NCI-H774 (cell line): ENCODE measurements at regions not wholly inside any gene's neighbourhood (a gene's known extent, or its start where the extent isn't known, plus 50 kb on each side); places are given as distances from the start of the nearest gene placed in this dataset.

Experiments used
- DNase-seq: peaks from one replicate; lab custom pipeline; 2025; lab: John Stamatoyannopoulos, UW

DNA sequence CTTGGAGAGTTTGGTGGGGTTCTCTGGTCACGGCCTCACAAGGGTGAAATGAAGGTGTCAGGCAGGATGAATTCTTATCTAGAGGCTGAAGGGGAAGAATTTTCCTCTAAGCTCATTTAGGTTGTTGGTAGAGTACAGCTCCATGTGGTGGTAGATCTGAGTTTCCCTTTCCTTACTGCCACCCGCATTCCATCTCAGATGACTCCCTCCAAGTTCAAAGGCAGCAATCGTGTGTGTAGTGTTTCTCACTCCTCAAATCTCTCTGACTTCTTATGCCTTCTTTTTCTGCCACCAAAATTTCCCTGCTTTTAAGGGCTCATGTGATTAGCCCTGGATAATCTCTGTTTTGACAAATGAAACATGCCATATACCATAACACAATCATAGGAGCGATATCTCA lies 135.5 kb upstream of the MYOCD start:
- no peak for DNase-seq

DNA sequence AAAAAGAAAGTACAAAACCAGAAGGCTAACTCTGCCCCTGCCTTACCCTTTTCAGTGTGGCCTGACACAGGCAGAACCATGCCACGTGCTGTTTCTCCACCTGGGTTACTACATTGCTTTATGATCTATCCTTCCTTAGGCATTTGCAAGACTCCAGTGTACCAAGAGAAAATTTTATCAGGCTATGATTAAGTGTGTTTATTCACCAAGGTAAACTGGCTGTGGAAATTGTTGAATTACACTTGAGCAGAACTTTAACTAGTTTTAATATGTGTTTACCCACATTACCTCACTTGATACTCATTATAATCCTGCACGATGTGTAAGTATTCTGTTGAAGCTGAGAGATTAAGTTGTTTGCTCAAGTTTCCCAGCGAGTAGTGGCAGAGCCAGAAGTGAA lies 129.7 kb upstream of the MYOCD start:
- no peak for DNase-seq

DNA sequence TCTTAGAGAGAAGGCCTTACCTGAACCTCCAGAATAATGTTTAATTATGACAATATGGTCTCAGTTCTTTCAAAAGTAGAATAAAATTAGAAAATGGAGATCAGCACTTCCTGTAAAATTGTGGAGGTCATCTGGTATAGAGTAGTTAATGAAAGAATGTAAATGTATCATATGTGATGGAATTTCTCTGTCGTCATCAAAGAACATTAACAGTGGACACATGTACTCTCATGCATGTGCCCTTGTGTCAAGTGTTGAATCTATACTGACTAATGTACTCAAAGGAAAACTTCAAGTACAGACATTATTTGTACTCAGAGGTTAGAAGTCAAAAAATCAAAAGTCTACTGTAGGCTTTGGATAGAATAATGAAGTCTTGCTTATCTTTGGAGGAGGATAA lies 129.2 kb upstream of the MYOCD start:
- no peak for DNase-seq

DNA sequence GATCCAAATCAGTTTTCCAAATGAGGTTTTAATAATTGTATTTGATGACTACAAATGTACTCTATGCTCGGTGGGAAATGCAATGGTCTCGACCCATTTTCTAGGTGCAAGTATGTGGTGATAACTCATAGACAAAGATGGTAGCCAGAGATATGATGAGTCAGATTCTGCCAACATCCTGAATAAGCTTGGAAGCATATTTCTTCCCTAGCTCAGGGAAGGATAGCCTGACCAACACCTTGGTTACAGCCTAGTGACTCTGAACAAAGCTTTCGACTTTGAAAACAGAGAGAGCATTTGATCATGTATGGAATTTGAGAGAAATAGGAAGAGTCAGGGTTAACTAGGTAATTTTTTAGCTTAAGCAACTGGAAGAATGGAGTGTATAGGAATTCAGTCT lies 128.3 kb upstream of the MYOCD start:
- DNase-seq: no peak

DNA sequence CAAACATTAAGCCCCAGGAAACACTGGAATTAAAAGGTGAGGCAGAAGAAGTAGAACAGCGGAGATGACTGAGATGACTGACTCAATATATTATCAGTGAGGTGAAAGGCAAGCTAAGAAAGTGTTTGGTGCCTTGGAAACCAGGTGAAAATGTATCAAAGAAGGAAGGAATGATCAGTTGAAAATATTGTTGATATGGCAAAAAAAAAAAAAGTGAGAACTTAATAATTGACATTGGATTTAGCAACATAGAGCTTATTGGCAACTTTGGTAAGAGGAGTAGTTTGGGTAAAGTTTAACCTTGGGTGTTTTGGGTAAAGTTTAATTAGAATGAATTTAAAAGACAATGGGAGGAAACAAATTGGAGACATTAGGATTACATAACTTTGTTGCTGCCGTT lies 127.7 kb upstream of the MYOCD start:
- no peak for DNase-seq

DNA sequence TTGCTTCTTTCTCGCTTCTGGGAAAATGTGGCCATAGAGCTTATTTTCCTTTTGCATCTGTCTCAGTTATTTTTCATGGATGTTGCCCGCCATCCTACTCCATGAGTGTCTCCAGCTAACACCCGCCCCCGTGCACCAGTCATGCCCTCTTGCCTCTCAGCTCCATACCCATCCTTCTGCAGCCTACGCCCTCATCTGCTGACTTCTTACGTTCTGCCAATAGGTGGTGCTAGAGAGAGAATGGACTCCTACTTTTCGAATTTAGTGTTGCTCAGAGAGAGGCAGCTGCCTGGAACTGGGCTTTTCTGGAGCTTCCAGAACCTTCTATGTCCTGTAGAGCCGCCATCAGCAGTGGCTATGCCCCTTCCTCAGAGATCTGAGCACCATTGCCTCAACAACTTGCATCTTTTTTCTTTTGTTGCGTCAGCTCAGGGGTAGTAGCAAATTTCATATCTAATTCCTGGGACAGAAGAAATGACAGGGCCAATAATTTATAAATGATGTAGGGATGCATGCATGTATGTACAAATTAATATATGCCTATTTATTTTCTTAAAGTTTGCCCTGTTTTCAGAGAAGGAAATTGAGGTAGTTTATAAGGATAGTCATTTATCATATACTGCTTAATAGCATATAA lies 119.7 kb upstream of the MYOCD start:
- DNase-seq: no peak

DNA sequence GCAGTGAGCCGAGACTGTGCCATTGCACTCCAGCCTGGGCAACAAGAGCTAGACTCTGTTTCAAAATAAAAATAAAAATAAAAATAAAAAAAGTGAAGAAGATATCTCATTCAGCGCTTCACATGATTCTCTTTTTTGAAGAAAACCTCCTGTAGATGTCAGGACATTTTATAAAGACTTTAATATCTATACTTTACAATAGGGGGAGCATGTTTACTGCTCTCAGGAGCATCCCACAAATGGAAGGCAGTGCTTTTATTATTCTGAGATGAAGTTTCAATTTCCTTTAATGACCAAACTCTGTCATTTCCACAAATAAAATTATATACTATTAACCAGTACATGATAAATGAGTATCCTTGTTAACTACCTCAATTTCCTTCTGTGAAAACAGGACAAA lies 118.7 kb upstream of the MYOCD start:
- no peak for DNase-seq

DNA sequence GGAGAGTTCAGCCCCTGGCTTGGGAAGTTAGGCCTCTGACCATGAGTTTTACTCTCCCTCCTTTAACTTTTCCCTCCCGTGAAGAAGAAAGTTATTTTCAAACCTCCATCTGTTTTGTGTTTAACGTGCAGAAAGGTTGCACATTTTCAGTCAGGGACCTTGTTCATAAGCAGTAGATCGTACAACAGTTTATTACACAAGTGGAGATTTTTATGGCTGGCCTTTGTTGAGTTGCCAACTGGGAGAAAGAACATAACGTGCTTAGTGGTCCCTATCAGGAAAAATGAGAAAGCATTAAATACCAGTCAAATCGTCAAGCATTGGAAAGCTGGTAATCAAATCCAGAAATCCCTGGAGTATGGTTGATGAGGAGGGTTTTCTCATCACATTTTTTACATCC lies 117.9 kb upstream of the MYOCD start:
- no peak for DNase-seq

DNA sequence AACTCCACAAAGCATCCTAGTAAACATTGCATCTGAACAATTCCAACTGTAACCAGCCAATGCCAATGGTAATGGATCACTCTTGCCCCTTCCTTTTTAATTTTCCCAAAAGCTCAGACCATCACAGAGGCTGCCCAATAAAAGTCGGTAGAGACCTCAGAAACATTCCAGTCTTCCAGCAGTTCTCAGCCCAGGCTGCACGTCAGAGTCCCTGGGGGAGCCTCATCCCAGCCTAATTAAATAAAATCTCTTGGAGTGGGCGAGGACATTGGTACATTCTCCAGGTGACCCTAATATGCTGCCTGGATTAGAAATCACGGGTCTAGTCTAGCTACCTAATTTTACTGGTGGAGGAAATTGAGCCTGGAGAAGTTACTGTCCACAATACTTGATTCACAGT lies 117.1 kb upstream of the MYOCD start:
- no peak for DNase-seq

DNA sequence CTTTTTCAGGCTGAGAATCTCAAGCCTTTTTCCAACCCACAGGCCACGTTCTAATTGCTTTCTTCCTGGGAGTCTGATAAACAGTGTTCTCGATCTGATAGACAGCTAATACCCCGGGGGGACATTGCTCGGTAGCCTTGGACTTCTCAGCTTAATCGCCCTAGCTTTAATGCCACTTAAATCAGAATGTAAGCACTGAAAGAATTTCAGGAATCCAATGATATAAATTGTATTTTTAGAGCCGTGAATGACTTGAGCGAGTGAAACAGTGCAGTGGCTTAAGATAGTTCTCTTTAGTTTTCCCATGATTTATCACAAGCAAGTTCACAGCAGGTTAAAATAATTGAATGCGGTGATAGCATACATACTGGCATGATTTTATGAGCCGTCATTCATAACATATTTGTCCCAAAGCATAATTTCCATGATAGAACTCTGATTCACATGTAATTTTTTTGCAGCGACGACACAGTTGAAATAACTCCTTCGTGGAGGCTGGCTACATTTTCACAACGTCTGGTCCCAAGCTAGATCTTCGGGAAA lies 116.1 kb upstream of the MYOCD start:
- no peak for DNase-seq

DNA sequence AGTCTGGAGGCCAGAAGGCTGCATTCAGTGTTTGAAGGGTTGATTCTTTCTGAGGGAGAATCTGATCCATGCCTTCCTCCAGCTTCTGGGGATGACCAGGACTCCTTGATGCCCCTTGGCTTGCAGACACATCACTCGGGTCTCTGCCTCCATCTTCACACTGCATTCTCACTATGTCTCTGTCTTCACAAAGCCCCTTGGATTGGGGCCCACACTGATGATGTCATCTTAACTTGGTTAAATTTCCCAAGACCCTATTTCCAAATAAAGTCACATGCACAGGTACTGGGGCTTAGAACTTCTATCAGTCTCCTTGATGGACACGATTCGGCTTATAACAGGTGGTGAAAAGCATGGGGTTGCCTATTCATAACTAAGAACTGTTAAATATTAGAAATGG lies 112.1 kb upstream of the MYOCD start:
- DNase-seq: no peak

DNA sequence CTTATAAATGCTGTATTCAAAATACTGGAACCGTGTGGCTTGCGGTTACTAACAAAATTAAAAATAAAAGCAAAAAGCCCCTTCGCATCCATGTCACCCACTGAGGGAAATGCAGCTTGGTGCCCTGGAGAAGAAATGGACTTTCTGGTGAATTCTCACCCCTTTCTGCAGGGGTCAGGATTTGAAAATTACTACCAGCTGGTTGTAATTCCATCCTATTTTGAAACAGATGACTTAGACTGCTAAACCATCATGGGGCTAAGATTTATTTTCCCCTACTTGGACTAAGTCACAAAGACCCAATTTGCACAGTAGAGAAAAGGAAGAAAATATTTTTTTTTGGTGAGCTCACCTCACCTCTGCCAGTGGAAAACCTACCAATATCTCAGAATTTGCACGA lies 111.4 kb upstream of the MYOCD start:
- no peak for DNase-seq

DNA sequence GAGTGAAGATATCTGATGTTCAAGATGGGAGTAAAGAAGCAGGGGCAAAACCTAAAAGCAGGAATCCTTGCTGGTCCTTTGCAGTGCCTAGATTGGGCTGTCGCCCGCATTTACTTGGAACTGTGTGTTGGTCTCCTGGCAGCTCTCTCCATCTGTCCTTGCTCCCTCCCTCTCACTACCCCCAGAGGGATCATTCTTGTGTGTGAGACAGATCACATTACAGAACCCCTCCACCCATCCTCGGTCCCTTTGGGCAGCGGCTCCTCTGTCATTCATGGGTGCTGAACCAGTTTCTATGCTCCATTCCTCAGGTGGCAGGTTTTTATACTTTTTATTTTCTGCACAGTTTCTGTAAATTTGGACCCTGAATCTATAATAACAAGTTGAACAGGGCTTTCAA lies 99.4 kb upstream of the MYOCD start:
- DNase-seq: no peak

DNA sequence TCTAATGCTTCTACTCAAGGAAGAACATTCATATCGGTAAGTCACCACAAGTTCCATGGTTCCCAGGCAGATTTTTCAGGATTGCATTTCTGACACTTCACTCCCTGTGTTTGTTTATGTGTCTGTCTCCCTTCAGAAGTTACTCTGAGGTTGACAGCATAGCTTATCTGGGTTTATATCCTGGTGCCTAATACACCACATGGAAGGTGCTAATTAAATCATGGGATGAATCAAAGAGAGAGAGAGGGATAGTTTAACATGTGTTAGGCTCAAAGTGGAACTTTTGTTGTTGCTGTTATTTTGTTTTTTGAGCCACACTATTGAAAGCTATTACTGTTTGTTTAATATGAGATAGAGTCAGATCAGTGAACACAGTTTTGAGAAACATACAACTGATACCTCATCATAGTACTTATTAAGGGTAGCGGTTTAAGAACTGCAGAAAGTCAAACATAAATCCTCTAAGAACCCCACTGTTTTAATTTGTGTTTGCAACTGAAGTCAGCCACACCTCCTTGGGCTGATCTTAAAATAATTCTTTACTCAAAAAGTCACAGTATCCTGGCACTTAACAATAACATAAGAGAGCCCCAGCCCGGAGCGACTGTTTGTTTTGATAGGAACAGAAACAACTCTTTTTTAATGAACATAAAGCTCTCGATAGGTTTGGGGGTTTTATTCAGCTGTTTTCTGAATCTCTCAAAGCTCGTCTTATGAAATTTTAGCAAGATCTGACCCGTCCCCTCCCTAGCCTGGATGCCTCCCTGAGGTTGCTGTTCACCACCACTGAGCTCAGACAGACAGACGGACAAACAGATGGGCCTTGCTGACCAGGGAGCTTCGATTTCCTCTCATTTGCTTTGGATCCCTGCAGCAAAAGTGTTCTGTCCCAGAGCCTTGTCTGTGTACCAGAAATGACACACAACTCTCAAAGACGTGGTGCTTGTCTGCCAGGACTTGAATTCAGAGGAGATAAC lies 98.3 kb upstream of the MYOCD start:
- no peak for DNase-seq

DNA sequence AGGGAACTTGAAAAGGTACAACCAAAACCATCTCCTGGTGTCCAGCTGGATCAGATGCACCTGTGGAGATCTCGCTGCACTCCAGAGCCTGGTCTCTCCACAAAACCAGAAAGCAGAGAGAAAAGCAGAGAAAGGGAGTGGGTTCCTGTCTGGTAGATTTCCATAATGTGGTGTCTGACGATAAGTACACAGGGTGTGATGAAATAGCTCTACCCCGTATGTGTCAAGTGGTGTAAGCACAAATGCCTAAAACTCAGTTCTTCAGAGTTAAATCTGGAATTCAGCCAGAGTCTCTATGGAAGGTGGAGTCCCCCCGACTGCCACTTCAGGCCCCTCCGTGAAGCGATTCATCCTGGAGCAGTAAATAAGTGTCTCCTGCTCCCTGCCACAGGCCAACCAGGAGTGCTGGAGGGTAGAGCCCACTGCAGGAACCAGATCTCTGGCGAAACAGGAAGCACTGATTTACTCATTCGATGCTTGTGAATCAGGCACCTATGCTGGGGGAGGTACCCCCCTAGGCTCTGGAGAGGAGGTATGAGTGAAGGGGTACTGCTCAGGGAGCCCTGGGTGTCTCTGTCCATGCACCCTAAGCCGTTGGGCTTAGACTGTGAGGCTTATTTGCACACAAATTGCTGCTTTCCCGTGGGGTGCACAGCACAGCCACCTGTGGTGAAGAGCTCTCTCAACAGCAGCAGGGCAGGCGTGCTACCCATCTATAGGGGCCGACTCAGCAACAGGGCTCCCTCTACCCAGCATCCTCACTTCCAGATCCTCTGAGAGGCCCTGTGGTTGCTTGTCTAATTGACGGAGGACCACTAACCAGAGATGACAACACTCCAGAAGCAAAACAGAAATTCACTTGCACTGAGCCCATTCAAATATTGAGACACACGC lies 97.1 kb upstream of the MYOCD start:
- DNase-seq: no peak

DNA sequence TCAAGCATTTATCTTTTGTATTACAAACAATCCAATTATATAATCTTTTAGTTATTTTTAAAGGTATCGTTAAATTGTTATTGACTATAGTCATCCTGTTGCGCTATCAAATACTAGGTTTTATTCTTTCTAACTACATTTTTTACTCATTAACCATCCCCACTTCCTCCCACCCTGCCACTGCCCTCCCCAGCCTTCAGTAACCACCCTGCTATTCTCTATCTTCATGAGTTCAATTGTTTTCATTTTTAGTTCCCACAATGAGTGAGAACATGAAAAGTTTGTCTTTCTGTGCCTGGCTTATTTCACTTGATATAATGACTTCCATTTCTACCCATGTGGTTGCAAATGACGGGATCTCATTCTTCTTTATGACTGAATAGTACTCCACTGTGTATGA lies 94.1 kb upstream of the MYOCD start:
- no peak for DNase-seq

DNA sequence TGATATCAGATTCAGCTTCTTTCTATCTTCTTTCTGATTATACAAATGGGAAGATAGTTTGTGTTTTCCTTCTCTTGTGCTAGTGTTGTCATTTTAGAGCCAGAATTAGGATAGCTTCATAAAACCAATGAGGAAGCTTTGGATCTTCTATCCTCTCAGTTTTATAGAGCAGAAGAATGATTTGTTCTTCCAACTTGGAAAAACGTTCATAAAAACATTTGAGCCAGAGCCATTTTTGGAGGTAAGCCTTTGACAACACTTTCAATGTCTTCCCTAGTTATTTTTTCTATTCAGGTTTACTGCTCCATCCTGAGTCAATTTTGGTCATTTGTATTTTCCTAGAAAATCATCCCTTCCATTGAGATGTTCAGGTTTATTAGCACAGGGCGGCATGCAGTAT lies 91.2 kb upstream of the MYOCD start:
- no peak for DNase-seq

DNA sequence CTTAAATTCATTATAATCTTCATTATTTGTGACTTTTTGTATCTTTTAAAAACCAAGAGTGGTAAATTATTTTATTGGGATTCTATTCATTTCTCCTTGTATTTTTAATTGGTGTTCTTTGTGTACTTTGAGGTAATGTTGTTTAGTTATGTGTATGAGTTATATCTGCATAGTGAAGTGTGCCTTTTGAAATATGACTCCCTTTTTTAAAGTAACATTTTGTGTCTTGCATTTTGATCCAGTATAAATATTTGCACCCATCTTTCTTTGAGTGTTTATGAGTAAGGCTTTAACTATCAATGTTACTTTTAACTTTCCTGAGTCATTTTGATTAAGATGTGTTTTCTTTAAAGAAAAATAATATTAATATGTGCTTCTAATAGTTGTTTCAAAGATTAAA lies 90.0 kb upstream of the MYOCD start:
- no peak for DNase-seq

DNA sequence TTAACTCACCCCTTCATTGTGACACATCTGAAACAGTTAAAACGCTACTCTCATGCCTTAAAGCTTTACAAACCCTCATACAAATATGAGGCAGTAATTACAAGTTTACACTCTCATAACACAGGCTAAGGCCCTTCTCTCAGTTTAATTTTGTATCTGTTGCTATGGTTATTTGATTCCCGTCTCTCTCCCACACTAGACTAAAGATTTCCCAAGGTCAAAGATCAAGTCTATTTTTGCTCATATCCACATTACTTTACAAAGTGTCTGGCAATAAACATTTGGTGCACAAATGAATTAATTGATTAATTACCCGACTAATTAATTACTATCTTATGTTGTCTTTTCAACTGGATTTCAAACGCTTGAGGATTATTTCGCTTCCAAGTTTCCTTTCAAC lies 86.4 kb upstream of the MYOCD start:
- no peak for DNase-seq

DNA sequence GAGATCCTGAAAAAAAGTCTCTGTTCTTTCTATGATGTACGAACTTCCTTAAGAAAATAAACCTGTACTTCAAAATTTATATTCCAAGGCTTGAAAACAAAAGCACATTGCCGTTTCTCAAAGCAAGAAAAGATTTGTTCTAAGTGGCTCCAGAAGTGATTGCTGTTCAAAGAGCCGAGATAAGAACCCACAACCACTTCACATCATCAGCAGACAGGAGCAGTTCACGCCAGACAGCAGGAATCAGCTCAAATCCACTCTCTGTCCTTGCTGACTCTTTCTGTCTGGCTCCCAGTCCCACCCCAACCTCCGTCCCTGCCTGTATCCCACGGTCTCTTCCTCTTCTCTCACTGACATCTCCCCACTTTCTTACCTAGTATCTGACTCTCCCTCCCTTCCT lies 85.0 kb upstream of the MYOCD start:
- DNase-seq: no peak

DNA sequence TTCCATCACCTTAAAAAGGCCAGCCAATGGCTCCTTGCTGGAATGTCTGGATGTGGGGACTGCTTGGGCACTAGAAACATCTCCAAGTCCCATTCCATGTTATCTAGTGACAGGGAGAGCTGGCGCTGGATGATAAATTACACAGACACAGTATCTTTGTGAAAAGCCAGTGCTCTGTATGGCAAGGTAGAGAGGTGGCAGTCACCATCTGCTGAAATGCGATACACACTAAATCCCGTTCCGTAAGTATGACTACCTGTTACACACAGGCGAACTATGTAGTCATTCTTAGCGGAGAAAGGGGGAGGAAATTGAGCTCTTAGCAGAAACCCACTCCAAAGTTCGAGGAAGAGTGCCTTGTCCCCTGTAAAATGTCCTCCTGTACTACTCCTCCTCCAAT lies 81.0 kb upstream of the MYOCD start:
- DNase-seq: no peak

DNA sequence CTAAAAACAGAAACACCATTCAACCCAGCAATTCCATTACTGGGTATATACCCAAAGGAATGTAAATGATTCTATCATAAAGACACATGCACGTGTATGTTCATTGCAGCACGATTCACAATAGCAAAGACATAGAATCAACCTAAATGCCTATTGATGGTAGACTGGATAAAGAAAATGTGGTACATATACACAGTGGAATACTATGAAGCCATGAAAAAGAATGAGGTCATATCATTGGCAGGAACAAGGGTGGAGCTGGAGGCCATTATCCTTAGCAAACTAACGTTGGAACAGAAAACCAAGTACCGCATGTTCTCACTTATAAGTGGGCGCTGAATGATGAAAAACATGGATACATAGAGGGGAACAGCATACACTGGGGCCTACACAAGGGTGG lies 77.2 kb upstream of the MYOCD start:
- no peak for DNase-seq
